NCI-H2171 treated with DMSO at 0.1 percent for 48 hours (cell line): ENCODE measurements at regions not wholly inside any gene's neighbourhood (a gene's known extent, or its start where the extent isn't known, plus 50 kb on each side); places are given as distances from the start of the nearest gene placed in this dataset.

Source experiments
- DNase-seq: peaks from one replicate; lab custom pipeline; 2025; lab: John Stamatoyannopoulos, UW

GRCh38 chr16:73262931-73263330 lies 215.0 kb upstream of the ZFHX3 start:
- no peak for DNase-seq

GRCh38 chr16:73255031-73255430 lies 207.1 kb upstream of the ZFHX3 start:
- no peak for DNase-seq

DNA sequence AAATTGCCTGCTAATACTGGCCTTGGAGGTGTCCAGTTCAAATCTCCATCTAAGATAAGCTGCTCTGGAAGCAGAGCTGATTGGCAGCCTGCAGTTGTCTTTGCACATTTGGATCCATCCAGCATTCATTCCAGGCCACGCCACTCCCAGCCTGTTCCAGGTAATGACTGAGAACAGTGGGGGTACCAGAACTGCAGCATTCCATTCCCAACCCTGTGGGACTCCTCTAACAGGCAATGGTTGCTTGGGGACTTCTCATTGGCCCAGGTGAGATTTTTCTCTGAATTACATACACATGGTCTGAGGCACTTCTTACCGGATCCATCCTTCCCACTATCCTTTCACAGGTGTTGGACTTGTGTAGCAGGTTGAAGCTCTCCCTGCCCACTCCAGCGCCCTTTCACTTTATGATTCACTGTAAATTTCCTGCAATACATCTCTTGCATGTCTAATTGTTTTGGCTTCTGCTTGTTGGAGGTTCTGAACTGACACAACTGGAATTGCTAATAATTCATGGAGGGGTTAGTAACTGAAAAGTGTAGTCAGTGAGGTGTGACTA lies 206.1 kb upstream of the ZFHX3 start:
- no peak for DNase-seq

GRCh38 chr16:73252446-73252845 lies 204.5 kb upstream of the ZFHX3 start:
- no peak for DNase-seq

DNA sequence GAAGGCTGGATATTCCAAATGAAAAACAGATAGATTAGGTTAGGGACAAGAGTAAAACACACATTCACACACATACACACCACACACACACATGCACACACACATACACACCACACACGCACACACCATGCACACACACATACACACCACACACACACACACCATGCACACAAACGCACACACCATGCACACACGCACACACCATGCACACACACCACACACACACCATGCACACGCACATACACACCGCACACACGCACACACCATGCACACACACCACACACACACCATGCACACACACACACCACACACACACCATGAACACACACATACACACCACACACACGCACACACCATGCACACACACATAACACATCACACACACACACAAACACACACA lies 203.7 kb upstream of the ZFHX3 start:
- no peak for DNase-seq

GRCh38 chr16:73248316-73248715 lies 200.4 kb upstream of the ZFHX3 start:
- DNase-seq = no peak

DNA sequence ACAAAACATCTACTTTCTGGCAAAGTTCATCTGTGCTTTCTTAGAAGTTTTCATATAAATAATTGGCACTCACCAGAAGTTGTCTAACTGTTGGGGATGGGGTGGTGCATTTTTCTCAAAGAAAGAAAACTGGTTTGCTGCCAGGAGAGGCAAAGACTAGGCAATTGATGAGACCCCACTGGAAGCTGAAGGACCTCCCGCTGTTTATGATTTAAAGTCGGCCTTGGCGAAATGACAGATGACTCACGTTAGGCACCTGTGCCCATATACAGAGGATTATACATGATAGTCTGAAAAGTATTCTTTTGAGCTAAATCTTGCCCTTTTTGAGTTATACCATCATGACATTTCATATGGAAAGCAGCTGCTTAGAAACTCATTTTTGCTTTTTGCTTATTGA lies 193.0 kb upstream of the ZFHX3 start:
- DNase-seq = no peak

DNA sequence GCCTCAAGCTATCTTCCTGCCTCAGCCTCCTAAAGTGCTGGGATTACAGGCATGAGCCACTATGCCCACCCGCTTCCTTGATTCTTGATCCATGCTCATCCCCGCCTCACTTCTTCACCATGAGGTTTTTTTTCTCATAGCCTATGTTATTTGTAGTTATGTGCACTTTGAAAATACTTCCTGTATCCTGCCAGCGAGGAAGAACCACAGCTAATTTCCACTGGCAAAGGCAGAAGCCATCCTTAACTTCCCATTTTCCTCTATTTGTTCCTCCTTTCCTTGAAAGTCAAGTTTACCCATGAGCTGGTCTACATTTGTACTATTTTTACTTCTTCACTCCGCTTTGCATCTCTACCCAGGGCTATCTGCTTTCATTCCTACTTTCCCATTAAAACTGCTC lies 189.7 kb upstream of the ZFHX3 start:
- no peak for DNase-seq

GRCh38 chr16:73234496-73234895 lies 186.6 kb upstream of the ZFHX3 start:
- no peak for DNase-seq

- DNase-seq = no peak
Observed at GRCh38 chr16:73233846-73234424, 186.0 kb upstream of the ZFHX3 start.

- DNase-seq = no peak
Observed at GRCh38 chr16:73233329-73233765, 185.4 kb upstream of the ZFHX3 start.

DNA sequence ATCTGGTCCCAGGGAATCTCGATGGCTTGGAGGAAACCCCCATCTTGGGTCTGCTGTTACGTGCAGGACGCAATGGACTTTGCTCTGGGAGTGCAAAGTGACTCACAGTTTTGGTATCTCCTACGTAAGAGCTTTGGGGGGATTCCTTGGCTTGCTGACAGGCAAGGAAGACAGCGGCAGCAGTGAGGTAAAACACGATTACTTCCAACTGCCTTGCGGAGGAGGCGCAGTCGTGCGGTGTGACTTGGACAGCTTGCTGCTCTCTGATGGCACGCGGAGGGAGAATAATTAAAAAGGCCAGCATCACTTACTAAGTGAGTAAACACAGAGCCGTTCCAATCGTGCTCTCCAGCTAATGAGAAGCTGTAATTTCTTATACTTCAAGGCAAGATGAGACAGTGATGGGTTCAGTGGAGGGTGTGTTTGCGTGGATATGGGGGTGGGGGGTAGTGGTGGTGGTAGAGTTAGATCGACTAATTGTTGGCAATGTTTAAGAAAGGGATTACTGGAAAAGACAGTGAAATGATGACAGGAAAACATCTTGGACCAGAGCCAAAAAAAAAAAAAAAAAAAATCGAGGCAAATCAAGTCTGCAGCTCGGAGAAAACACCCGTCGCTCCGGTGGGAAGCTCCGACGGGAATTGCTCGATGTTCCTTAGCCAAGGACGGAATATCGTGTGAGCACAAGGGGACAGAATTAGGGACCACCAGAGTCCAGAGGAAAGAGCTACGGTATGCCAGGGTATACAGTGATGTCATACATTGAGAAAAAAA lies 184.8 kb upstream of the ZFHX3 start:
- DNase-seq = peak; percentile 45

GRCh38 chr16:73231944-73232554 lies 184.1 kb upstream of the ZFHX3 start:
- no peak for DNase-seq

GRCh38 chr16:73231379-73231778 lies 183.5 kb upstream of the ZFHX3 start:
- no peak for DNase-seq

- DNase-seq = no peak
Observed at GRCh38 chr16:73230651-73231050, 182.7 kb upstream of the ZFHX3 start.

DNA sequence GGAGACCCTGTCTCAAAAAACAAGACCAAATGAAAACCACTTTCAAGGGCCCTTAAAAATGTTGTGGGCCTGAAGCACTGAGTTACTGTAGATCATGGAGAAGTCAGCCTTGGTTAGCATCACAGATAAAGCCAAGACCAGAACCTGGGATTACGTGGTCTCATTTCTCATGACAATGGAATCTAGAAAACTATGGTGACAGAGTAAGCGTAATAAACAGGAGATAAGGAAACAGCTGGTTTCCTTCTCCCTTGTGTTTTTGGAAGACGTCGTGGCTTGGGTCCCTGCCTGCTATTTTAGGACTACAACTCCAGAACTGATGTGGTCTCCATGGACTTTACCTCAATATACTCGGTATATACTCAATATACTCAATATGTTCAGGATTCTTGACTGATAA lies 180.7 kb upstream of the ZFHX3 start:
- DNase-seq = no peak

GRCh38 chr16:73226675-73227074 lies 178.7 kb upstream of the ZFHX3 start:
- no peak for DNase-seq

- no peak for DNase-seq
Observed at GRCh38 chr16:73225983-73226382, 178.1 kb upstream of the ZFHX3 start.

DNA sequence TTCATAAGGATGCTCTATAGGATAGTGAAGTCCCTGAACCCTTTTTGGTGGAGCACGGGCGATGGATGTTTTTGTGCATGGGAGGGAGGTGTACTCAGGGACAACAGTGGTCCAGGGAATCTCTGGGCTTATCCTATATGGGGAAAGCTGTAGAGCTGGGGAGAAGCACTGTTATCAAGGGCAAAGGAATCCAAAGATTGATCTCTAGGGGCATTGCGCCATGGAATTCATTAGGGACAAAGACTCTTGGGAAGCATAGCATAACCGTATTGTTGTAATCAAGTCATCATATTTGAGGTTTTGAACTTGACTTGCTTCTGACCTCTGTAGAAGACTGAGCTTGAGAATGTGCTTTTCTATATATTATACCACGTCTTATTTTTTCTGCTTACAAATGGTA lies 172.9 kb upstream of the ZFHX3 start:
- no peak for DNase-seq

- no peak for DNase-seq
Observed at GRCh38 chr16:73219176-73219575, 171.2 kb upstream of the ZFHX3 start.

GRCh38 chr16:73217654-73218053 lies 169.7 kb upstream of the ZFHX3 start:
- no peak for DNase-seq

GRCh38 chr16:73216932-73217331 lies 169.0 kb upstream of the ZFHX3 start:
- DNase-seq = no peak
